ENCODE measurements at regions not wholly inside any gene's neighbourhood (a gene's known extent, or its start where the extent isn't known, plus 50 kb on each side); places are given as distances from the start of the nearest gene placed in this dataset.

- in situ Hi-C loops (cut with MboI; ENCODE audit: low pct_unique_long_range_greater_than_20kb, low sequenced_read_pairs, unreplicated experiment): no loop called here
- no peak for DNase-seq (ENCODE audit: low spot score)
- TF ChIP-seq CTCF (IDR thresholded peaks at IDR 0.05; ENCODE audit: extremely low read depth, insufficient read depth, missing control alignments): no peak
These were observed 507.5 kb upstream of the SORCS1 start for GRCh38 chr10:107671960-107672359.

GRCh38 chr10:107666214-107666613, 501.7 kb upstream of the SORCS1 start:
- in situ Hi-C loops (cut with MboI; ENCODE audit: low pct_unique_long_range_greater_than_20kb, low sequenced_read_pairs, unreplicated experiment): no loop called here
- DNase-seq (ENCODE audit: low spot score): no peak
- TF ChIP-seq CTCF (IDR thresholded peaks at IDR 0.05; ENCODE audit: extremely low read depth, insufficient read depth, missing control alignments): no peak

DNA sequence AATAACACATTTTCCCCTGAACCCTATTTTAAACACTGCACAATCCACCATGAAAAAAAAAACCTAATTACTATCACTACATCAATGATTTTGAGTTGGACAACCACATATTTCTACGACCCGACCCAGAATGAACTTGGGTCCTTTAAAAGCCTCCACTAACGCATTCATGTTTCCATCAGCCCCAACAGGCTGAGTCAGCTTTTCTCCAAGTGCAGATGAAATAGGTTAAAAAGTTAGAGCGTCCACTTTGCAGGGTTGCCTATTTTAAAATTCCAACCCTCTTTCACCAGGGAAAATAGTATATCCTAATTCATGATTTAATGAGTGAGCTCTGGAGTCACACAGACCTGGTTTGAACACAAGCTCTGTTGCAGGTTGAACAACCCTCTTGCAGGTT, 501.0 kb upstream of the SORCS1 start:
- DNase-seq (ENCODE audit: low spot score): no peak
- no peak for TF ChIP-seq CTCF (IDR thresholded peaks at IDR 0.05; ENCODE audit: extremely low read depth, insufficient read depth, missing control alignments)
- in situ Hi-C loops (cut with MboI; ENCODE audit: low pct_unique_long_range_greater_than_20kb, low sequenced_read_pairs, unreplicated experiment): no loop called here

- TF ChIP-seq CTCF (IDR thresholded peaks at IDR 0.05; ENCODE audit: extremely low read depth, insufficient read depth, missing control alignments): no peak
- in situ Hi-C loops (cut with MboI; ENCODE audit: low pct_unique_long_range_greater_than_20kb, low sequenced_read_pairs, unreplicated experiment): no loop called here
- no peak for DNase-seq (ENCODE audit: low spot score)
These were observed 493.3 kb upstream of the SORCS1 start for GRCh38 chr10:107657851-107658250.

GRCh38 chr10:107656932-107657331, 492.4 kb upstream of the SORCS1 start:
- no peak for DNase-seq (ENCODE audit: low spot score)
- in situ Hi-C loops (cut with MboI; ENCODE audit: low pct_unique_long_range_greater_than_20kb, low sequenced_read_pairs, unreplicated experiment): no loop called here
- TF ChIP-seq CTCF (IDR thresholded peaks at IDR 0.05; ENCODE audit: extremely low read depth, insufficient read depth, missing control alignments): no peak

- TF ChIP-seq CTCF (IDR thresholded peaks at IDR 0.05; ENCODE audit: extremely low read depth, insufficient read depth, missing control alignments): no peak
- DNase-seq (ENCODE audit: low spot score): peak; percentile 23
- in situ Hi-C loops (cut with MboI; ENCODE audit: low pct_unique_long_range_greater_than_20kb, low sequenced_read_pairs, unreplicated experiment): no loop called here
These were observed 489.4 kb upstream of the SORCS1 start for GRCh38 chr10:107653832-107654287.

GRCh38 chr10:107650939-107651338, 486.4 kb upstream of the SORCS1 start:
- in situ Hi-C loops (cut with MboI; ENCODE audit: low pct_unique_long_range_greater_than_20kb, low sequenced_read_pairs, unreplicated experiment): no loop called here
- no peak for TF ChIP-seq CTCF (IDR thresholded peaks at IDR 0.05; ENCODE audit: extremely low read depth, insufficient read depth, missing control alignments)
- no peak for DNase-seq (ENCODE audit: low spot score)
